ENCODE measurements at regions not wholly inside any gene's neighbourhood (a gene's known extent, or its start where the extent isn't known, plus 50 kb on each side); places are given as distances from the start of the nearest gene placed in this dataset.

DNA sequence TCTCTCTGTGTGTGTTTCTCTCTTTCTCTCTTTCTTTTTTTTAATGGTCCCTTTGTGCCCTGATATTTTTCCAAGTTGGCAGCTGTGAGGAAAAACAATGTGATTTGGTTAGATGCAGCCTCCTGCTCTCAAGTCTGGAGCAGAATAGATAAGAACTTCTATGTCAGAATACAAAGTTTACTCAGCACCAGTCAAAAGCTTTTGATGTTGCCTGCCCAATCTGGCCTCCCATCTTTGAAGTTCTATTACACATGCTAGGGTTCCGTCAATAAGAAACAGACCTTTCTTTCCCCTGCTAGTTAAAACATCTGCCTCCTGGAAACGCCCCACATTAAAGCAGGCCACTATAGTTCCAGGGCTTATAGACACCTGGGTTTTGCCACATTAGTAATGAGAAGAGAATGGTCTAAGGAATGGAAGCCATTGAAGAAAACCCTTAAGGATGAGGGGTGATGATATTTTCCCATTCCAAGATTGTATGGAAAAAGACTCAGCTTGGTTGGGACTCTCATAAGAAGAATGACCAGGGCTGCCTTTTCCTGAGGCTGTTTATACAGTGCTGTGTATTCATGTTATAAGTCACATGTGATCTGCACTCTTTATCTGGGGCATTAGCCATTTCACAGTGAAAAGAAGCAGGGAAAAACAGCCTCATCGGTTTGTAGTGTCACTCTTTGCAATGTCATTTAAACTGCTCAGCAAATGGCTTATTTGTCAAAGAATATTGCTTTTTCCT lies 414.7 kb upstream of the PROX1 start:
- DNase-seq (ENCODE audit: low spot score) (no peak), ATAC-seq (ENCODE audit: insufficient number of reproducible peaks, low FRiP score, low read depth) (no peak)
- H3K27ac ChIP-seq, result no peak overlapping the region
- no peaks in the 10 kb centered on the region for H3K27me3 ChIP-seq (replicated peaks; ENCODE audit: insufficient read depth)
- no peaks in the 10 kb centered on the region for H3K4me1 ChIP-seq (ENCODE audit: control insufficient read depth in 1 of 2, low read depth in 2 of 2)
- no peak overlapping the region for H3K4me3 ChIP-seq
- H3K9me3 ChIP-seq, result no peaks in the 10 kb centered on the region
- TF ChIP-seq, protein P1, sequence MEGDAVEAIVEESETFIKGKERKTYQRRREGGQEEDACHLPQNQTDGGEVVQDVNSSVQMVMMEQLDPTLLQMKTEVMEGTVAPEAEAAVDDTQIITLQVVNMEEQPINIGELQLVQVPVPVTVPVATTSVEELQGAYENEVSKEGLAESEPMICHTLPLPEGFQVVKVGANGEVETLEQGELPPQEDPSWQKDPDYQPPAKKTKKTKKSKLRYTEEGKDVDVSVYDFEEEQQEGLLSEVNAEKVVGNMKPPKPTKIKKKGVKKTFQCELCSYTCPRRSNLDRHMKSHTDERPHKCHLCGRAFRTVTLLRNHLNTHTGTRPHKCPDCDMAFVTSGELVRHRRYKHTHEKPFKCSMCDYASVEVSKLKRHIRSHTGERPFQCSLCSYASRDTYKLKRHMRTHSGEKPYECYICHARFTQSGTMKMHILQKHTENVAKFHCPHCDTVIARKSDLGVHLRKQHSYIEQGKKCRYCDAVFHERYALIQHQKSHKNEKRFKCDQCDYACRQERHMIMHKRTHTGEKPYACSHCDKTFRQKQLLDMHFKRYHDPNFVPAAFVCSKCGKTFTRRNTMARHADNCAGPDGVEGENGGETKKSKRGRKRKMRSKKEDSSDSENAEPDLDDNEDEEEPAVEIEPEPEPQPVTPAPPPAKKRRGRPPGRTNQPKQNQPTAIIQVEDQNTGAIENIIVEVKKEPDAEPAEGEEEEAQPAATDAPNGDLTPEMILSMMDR (IDR thresholded peaks at IDR 0.05), result no peak
- no peaks in the 10 kb centered on the region for H3K36me3 ChIP-seq

DNA sequence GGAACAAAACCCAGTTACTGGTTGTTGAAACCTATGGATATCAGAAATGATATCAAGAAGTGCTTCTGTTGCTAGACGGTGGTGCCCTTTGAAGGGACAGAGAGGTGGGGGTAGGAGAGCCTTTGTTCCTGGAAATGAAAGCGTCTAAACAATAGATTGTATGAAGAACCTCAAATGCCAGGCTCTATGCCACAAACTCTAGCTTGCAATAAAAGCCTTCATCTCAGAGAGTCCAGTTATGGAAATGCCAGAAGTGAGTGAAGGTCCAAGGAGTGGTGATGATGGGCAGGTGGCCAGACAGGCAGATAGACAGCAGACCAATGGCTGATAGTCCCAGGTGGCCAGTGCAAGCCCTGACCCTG lies 414.1 kb upstream of the PROX1 start:
- no peak for DNase-seq (ENCODE audit: low spot score)
- ATAC-seq (ENCODE audit: insufficient number of reproducible peaks, low FRiP score, low read depth), result no peak
- no peaks in the 10 kb centered on the region for H3K4me1 ChIP-seq (ENCODE audit: control insufficient read depth in 1 of 2, low read depth in 2 of 2)
- no peaks in the 10 kb centered on the region for H3K9me3 ChIP-seq
- H3K36me3 ChIP-seq, result no peaks in the 10 kb centered on the region
- H3K27me3 ChIP-seq (replicated peaks; ENCODE audit: insufficient read depth), result no peaks in the 10 kb centered on the region
- H3K27ac ChIP-seq, result no peak overlapping the region
- H3K4me3 ChIP-seq, result no peak overlapping the region
- TF ChIP-seq, protein P1 (IDR thresholded peaks at IDR 0.05), result no peak

DNA sequence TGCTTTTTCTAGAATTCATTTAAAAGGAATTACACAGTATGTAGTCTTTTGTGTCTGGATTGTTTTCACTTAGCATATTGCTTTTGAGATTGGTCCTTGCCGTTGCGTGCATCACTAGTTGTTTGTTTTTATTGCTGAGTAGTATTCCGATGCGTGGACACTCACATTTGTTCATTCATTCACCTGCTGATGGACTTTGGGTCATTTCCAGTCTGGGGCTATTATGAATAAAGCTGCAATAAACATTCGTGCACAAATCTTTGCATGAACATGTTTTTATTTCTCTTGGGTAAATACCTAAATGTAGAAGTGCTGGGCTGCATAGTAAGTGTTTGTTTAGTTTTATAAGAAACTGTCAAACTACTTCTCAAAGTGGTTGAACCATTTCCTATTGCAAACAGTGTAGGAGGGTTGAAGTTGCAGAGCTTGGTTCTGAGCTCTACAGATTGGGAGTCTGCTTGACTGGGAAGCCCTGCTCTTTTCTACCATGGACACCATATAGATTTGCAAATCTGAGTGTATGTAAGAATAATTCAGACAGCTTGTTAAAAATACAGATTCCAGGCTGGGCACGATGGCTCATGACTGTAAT lies 404.7 kb upstream of the PROX1 start:
- H3K27me3 ChIP-seq (replicated peaks; ENCODE audit: insufficient read depth), result no peaks in the 10 kb centered on the region
- H3K9me3 ChIP-seq, result no peaks in the 10 kb centered on the region
- no peak for DNase-seq (ENCODE audit: low spot score)
- no peak overlapping the region for H3K27ac ChIP-seq
- no peaks in the 10 kb centered on the region for H3K36me3 ChIP-seq
- H3K4me1 ChIP-seq (ENCODE audit: control insufficient read depth in 1 of 2, low read depth in 2 of 2), result no peaks in the 10 kb centered on the region
- no peak overlapping the region for H3K4me3 ChIP-seq
- ATAC-seq (ENCODE audit: insufficient number of reproducible peaks, low FRiP score, low read depth), result no peak
- TF ChIP-seq, protein P1 (IDR thresholded peaks at IDR 0.05), result no peak

DNA sequence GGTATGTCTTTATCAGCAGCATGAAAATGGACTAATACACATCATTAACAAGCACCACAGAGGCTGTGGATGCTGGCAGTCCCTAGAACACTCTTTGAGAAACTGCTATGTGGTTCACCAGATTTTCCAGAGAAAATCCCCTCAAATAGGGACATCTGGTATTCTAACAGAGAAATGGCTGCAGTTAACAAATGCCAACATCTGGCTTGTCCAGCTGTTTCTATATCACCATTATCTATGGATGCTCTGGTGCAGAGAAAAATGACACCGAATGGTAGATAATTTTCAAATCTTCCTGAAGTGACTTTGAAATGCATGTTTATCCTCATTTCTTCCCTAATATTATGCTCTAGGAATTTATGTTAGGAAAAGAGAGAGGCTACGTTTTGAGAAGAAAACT lies 403.5 kb upstream of the PROX1 start:
- H3K4me1 ChIP-seq (ENCODE audit: control insufficient read depth in 1 of 2, low read depth in 2 of 2), result no peaks in the 10 kb centered on the region
- H3K4me3 ChIP-seq, result no peak overlapping the region
- TF ChIP-seq, protein P1 (IDR thresholded peaks at IDR 0.05), result no peak
- no peaks in the 10 kb centered on the region for H3K36me3 ChIP-seq
- no peak for ATAC-seq (ENCODE audit: insufficient number of reproducible peaks, low FRiP score, low read depth)
- H3K27ac ChIP-seq, result no peak overlapping the region
- H3K9me3 ChIP-seq, result no peaks in the 10 kb centered on the region
- DNase-seq (ENCODE audit: low spot score), result no peak
- H3K27me3 ChIP-seq (replicated peaks; ENCODE audit: insufficient read depth), result no peaks in the 10 kb centered on the region

DNA sequence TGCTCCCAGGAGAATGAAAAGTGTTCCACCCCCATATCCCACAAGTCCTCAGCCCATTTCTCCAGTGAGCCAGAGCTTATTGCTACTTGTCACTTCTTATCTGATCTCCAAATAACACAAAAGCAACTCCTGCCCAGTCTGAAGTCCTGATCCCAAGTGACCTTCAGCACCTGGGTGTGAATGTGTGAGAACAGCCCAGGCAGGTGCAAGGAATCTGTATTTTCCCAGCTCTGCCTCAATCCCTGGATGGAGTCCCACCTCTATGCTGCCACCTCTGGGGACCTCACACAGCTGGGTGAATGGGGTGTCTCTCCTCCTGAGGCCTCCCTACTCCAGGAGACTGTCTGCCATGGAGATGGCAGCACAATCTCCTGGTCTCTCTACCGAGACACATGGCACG lies 402.4 kb upstream of the PROX1 start:
- Histone ChIP-seq H3K9me3 (no peaks in the 10 kb centered on the region), H3K4me3 (no peak overlapping the region), H3K36me3 (no peaks in the 10 kb centered on the region), H3K4me1 (ENCODE audit: control insufficient read depth in 1 of 2, low read depth in 2 of 2) (no peaks in the 10 kb centered on the region), H3K27ac (no peak overlapping the region), H3K27me3 (replicated peaks; ENCODE audit: insufficient read depth) (no peaks in the 10 kb centered on the region)
- no peak for DNase-seq (ENCODE audit: low spot score)
- TF ChIP-seq, protein P1 (IDR thresholded peaks at IDR 0.05), result no peak
- ATAC-seq (ENCODE audit: insufficient number of reproducible peaks, low FRiP score, low read depth), result no peak

All from thoracic aorta (tissue), 2 donors.